ENCODE measurements at regions not wholly inside any gene's neighbourhood (a gene's known extent, or its start where the extent isn't known, plus 50 kb on each side); places are given as distances from the start of the nearest gene placed in this dataset.

DNA sequence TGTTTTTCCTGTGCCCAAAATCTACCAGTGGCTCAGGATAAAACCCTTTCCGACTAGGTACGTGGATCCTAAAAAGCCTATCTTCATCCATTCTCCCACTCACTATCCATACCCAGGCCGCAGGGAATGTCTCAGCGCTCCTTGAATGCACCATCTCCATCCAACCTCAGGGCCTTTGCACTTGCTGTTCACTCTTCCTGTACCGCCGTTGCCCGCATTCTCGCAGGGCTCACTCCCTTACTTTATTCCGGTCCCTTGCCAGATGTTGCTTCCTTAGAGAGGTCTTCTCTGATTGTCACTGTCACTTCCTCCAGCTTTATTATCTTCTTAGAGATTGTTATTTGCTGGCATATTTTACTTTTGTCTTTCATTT lies 93.3 kb upstream of the ZNF536 start:
- BruUV-seq (replicated peaks): no TSS peak
- no peaks in the 10 kb centered on the region for H3K9me3 ChIP-seq (ENCODE audit: control insufficient read depth in 1 of 2, insufficient read depth in 1 of 2, low read depth in 1 of 2, low read length in 2 of 2)
- ChIA-PET POLR2A (no interaction called here), RAD21 (ENCODE audit: low non-redundant PET in 1 of 2, low total read pairs in 2 of 2, uncharacterized antibody in 2 of 2, unreplicated experiment in 2 of 2) (no interaction called here), CTCF (no interaction called here)
- ATAC-seq (no peak), DNase-seq (ENCODE audit: low read depth, low spot score) (no peak)
- no peaks in the 10 kb centered on the region for H3K36me3 ChIP-seq (ENCODE audit: control insufficient read depth in 1 of 2, insufficient read depth in 2 of 2, low read length in 2 of 2)
- H3K9me2 ChIP-seq (ENCODE audit: insufficient read depth): no peaks in the 10 kb centered on the region
- H3K27me3 ChIP-seq (ENCODE audit: insufficient read depth, low read length): peaks cover 57% of the 10 kb centered on the region
- H3K79me2 ChIP-seq (ENCODE audit: insufficient read depth, low read length): no peaks in the 10 kb centered on the region
- H3K4me3 ChIP-seq (replicated peaks in 1 of 2; ENCODE audit: low read depth in 1 of 2, low read length in 2 of 2): no peak overlapping the region
- intact Hi-C loops (cut with micrococcal nuclease): no loop called here
- H3K4me2 ChIP-seq (ENCODE audit: low read length): no peak overlapping the region
- H4K20me1 ChIP-seq (ENCODE audit: insufficient read depth): no peaks in the 10 kb centered on the region
- no peaks in the 10 kb centered on the region for H3K4me1 ChIP-seq (ENCODE audit: control insufficient read depth in 1 of 2, insufficient read depth in 2 of 2, low read length in 2 of 2)
- no peak for TF ChIP-seq ZFX (IDR thresholded peaks at IDR 0.05)
- TF ChIP-seq, protein P1, sequence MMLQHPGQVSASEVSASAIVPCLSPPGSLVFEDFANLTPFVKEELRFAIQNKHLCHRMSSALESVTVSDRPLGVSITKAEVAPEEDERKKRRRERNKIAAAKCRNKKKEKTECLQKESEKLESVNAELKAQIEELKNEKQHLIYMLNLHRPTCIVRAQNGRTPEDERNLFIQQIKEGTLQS (IDR thresholded peaks at IDR 0.05): no peak
- TF ChIP-seq POLR2AphosphoS5 (IDR thresholded peaks at IDR 0.05; ENCODE audit: low read depth, low read length): no peak
- no peak for TF ChIP-seq ZNF274 (IDR thresholded peaks at IDR 0.05; ENCODE audit: low read depth, low read length)
- TF ChIP-seq EZH2 (IDR thresholded peaks at IDR 0.05): no peak
- H2AFZ ChIP-seq (ENCODE audit: low read depth, low read length, poor library complexity, severe bottlenecking): no peak overlapping the region
- no peak overlapping the region for H3K27ac ChIP-seq (ENCODE audit: low read depth, low read length)
- no peak overlapping the region for H3K9ac ChIP-seq (ENCODE audit: low read length)

DNA sequence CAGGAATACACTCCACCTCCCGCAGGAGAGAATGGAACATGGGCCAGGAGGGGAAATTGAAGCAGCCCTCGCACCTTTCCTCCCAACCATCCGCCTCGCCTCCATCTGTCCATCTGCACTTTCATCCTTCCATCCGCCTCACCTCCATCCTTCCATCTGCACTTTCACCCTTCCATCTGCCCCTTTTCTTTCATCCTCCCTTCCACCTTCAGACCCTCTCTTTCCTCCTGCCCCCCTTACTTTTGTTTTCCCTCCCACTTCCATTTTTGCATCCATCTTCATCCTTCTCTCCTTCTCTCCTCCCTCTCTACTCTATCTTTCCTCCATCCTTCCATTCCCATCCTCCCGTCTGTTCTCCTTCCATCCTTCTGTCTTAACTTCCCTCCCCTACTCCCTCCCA lies 92.2 kb upstream of the ZNF536 start:
- no TSS peak for BruUV-seq (replicated peaks)
- Histone ChIP-seq H3K36me3 (ENCODE audit: control insufficient read depth in 1 of 2, insufficient read depth in 2 of 2, low read length in 2 of 2) (no peaks in the 10 kb centered on the region), H3K9me2 (ENCODE audit: insufficient read depth) (no peaks in the 10 kb centered on the region), H3K79me2 (ENCODE audit: insufficient read depth, low read length) (no peaks in the 10 kb centered on the region), H2AFZ (ENCODE audit: low read depth, low read length, poor library complexity, severe bottlenecking) (no peak overlapping the region), H3K4me3 (replicated peaks in 1 of 2; ENCODE audit: low read depth in 1 of 2, low read length in 2 of 2) (no peak overlapping the region), H3K27me3 (ENCODE audit: insufficient read depth, low read length) (peaks cover 63% of the 10 kb centered on the region), H3K9ac (ENCODE audit: low read length) (no peak overlapping the region), H3K27ac (ENCODE audit: low read depth, low read length) (no peak overlapping the region), H3K4me2 (ENCODE audit: low read length) (no peak overlapping the region), H3K4me1 (ENCODE audit: control insufficient read depth in 1 of 2, insufficient read depth in 2 of 2, low read length in 2 of 2) (no peaks in the 10 kb centered on the region), H4K20me1 (ENCODE audit: insufficient read depth) (no peaks in the 10 kb centered on the region), H3K9me3 (ENCODE audit: control insufficient read depth in 1 of 2, insufficient read depth in 1 of 2, low read depth in 1 of 2, low read length in 2 of 2) (no peaks in the 10 kb centered on the region)
- no peak for DNase-seq (ENCODE audit: low read depth, low spot score)
- ChIA-PET CTCF (no interaction called here), POLR2A (no interaction called here), RAD21 (ENCODE audit: low non-redundant PET in 1 of 2, low total read pairs in 2 of 2, uncharacterized antibody in 2 of 2, unreplicated experiment in 2 of 2) (no interaction called here)
- no peak for ATAC-seq
- TF ChIP-seq, protein P1 (IDR thresholded peaks at IDR 0.05): no peak
- TF ChIP-seq CBX3 (IDR thresholded peaks at IDR 0.05; ENCODE audit: low read depth) (no peak), CEBPB (IDR thresholded peaks at IDR 0.05; ENCODE audit: low read depth) (no peak), FOSL1 (IDR thresholded peaks at IDR 0.05; ENCODE audit: low read depth) (no peak), JUND (IDR thresholded peaks at IDR 0.05) (no peak), SP1 (IDR thresholded peaks at IDR 0.05; ENCODE audit: low read depth) (no peak), SRF (IDR thresholded peaks at IDR 0.05; ENCODE audit: low read depth) (no peak)
- TF ChIP-seq, protein P2, sequence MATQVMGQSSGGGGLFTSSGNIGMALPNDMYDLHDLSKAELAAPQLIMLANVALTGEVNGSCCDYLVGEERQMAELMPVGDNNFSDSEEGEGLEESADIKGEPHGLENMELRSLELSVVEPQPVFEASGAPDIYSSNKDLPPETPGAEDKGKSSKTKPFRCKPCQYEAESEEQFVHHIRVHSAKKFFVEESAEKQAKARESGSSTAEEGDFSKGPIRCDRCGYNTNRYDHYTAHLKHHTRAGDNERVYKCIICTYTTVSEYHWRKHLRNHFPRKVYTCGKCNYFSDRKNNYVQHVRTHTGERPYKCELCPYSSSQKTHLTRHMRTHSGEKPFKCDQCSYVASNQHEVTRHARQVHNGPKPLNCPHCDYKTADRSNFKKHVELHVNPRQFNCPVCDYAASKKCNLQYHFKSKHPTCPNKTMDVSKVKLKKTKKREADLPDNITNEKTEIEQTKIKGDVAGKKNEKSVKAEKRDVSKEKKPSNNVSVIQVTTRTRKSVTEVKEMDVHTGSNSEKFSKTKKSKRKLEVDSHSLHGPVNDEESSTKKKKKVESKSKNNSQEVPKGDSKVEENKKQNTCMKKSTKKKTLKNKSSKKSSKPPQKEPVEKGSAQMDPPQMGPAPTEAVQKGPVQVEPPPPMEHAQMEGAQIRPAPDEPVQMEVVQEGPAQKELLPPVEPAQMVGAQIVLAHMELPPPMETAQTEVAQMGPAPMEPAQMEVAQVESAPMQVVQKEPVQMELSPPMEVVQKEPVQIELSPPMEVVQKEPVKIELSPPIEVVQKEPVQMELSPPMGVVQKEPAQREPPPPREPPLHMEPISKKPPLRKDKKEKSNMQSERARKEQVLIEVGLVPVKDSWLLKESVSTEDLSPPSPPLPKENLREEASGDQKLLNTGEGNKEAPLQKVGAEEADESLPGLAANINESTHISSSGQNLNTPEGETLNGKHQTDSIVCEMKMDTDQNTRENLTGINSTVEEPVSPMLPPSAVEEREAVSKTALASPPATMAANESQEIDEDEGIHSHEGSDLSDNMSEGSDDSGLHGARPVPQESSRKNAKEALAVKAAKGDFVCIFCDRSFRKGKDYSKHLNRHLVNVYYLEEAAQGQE (IDR thresholded peaks at IDR 0.05; ENCODE audit: low read depth): no peak
- TF ChIP-seq, protein P3, sequence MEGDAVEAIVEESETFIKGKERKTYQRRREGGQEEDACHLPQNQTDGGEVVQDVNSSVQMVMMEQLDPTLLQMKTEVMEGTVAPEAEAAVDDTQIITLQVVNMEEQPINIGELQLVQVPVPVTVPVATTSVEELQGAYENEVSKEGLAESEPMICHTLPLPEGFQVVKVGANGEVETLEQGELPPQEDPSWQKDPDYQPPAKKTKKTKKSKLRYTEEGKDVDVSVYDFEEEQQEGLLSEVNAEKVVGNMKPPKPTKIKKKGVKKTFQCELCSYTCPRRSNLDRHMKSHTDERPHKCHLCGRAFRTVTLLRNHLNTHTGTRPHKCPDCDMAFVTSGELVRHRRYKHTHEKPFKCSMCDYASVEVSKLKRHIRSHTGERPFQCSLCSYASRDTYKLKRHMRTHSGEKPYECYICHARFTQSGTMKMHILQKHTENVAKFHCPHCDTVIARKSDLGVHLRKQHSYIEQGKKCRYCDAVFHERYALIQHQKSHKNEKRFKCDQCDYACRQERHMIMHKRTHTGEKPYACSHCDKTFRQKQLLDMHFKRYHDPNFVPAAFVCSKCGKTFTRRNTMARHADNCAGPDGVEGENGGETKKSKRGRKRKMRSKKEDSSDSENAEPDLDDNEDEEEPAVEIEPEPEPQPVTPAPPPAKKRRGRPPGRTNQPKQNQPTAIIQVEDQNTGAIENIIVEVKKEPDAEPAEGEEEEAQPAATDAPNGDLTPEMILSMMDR (IDR thresholded peaks at IDR 0.05 in 2 of 3, conservative IDR thresholded peaks at IDR 0.05 in 1 of 3; ENCODE audit: borderline replicate concordance in 1 of 3, insufficient read depth in 1 of 3, low read depth in 2 of 3, low read length in 2 of 3): no peak
- intact Hi-C loops (cut with micrococcal nuclease): no loop called here
